ENCODE measurements at regions not wholly inside any gene's neighbourhood (a gene's known extent, or its start where the extent isn't known, plus 50 kb on each side); places are given as distances from the start of the nearest gene placed in this dataset.

DNA sequence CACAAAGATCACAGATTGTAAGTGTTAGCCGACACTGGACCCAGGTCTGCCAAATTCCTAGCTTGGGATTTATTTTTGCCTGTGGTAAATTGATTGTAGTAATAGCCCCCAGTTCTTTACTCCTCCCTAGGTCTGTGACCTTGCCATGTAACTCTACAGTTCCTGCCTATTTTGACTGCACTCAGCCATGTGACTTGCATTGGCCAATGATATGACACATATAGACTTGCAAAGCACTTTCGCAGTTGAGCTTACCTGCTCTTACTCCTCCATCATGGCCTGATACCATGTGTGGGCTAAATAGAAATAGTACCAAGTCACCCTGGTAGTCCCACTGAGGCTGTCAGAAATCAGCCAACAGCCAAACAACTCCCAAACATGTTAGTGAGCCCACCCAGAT lies 240.3 kb downstream of the DUSP6 start:
- no peak for DNase-seq (ENCODE audit: low read depth in 2 of 2, low spot score in 1 of 2)

- DNase-seq (ENCODE audit: low read depth in 2 of 2, low spot score in 1 of 2): no peak
Observed at GRCh38 chr12:89108265-89108664, 244.0 kb downstream of the DUSP6 start.

DNA sequence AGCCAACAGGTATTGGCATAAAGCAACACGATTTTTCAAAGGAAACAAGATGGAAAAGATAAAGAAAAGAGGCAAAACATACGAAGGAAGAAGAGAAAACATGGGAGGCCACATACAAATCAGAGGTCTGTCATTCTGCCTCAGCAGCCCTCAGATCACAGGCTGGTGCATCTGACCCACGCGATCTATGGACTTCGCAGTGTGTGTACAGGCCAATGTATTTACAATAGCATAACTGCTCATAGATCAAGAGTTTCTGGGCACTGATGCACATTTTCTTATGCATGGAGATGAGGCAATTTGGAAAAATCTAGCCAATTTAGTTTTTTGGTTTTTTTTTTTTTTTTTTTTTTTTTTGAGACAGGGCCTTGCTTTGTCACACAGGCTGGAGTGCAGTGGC lies 245.4 kb downstream of the DUSP6 start:
- no peak for DNase-seq (ENCODE audit: low read depth in 2 of 2, low spot score in 1 of 2)

GRCh38 chr12:89105243-89105642 lies 247.1 kb downstream of the DUSP6 start:
- DNase-seq (ENCODE audit: low read depth in 2 of 2, low spot score in 1 of 2): no peak

GRCh38 chr12:89103831-89104230 lies 248.5 kb downstream of the DUSP6 start:
- DNase-seq (ENCODE audit: low read depth in 2 of 2, low spot score in 1 of 2): no peak

DNA sequence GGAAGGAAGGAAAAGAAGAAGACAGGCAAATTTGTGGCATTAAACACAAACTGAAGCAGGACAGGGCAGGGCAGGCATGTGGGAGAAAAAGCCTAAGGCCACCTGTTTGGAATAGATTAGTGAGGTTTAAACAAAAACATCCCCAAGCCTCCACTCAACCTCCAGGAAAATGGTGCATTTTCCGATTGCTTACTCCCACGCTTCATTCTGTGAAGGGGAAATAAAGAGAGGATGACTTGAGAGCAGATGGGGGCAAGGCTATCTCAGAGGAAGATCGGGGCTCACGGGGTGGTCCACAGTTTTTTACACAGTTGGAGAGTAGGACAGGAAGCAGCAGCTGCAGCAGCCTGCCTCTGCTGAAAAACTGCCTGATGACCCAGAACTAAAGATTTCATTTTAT lies 250.9 kb downstream of the DUSP6 start:
- DNase-seq (ENCODE audit: low read depth in 2 of 2, low spot score in 1 of 2): no peak

DNA sequence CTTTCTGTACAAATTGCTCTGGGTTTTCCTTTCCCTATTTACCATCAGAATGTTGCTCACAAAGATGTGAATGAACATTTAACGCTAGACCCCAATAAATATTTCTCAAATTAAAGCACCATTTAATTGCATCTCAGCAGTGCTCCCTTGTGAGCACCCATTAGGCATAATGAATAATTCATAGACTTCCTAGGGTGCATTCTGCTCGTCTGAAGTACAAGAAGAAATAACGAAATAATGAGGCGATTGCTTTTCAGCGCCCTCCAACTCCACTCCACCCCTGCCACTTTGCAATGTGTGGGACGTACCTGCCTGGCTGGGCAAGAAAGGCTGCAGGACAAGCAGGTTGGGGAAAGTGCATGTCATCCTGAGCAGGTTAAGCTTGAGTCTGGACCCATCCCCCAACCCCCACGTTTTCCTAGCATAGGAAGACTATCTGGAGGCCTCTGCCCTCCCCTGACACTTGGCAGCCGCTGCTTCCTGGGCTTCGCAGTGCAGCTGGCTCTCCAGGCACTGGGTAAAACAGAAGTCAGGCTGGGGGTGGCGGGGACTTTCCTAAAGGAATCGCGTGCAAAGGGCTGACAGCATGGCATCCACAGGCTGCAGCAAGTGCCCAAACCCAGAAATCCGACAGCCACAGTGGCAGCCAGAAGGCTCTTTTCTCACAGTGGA lies 253.7 kb downstream of the DUSP6 start:
- no peak for DNase-seq (ENCODE audit: low read depth in 2 of 2, low spot score in 1 of 2)

- no peak for DNase-seq (ENCODE audit: low read depth in 2 of 2, low spot score in 1 of 2)
Observed at GRCh38 chr12:89092297-89092696, 260.0 kb downstream of the DUSP6 start.

DNA sequence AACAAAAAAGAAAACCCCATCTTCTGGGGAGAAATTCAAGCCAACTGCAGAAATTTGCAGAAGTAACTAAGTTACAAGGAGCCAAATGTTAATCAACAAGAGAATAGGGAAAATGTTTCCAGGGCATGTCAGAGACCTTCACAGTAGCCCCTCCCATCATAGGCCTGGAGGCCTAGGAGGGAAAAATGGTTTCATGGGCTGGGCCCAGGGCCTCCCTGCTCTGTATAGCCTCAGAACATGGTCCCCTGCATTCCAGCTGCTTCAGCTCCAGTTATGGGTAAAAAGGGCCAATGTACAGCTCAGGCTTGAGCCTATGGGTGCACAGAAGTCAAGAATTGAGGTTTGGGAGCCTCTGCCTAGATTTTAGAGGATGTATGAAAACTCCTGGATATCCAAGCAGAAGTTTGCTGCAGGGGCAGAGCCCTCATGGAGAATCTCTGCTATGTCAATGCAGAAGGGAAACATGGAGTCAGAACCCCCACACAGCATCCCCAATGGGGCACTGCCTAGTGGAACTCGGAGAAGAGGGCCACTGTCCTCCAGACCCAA lies 260.9 kb downstream of the DUSP6 start:
- DNase-seq (ENCODE audit: low read depth in 2 of 2, low spot score in 1 of 2): no peak

DNA sequence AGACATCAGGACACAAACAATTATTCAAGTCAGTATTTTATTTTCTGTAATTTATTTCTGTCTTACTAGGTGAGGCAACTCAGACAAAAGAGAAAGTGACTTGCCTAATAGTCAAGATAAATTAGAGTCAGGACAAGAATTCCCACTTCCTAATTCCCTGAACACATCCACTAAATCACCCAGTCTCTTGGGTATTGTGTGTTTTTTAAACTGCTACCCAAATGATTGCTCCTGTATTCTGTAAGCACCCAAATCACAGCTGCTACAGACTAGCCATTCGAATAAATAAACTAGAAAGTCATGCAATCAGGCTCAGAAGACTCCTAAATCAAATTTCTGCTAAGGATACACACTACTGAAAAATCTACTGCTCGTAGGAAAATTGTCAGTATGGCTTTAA lies 263.0 kb downstream of the DUSP6 start:
- DNase-seq (ENCODE audit: low read depth in 2 of 2, low spot score in 1 of 2): no peak

DNA sequence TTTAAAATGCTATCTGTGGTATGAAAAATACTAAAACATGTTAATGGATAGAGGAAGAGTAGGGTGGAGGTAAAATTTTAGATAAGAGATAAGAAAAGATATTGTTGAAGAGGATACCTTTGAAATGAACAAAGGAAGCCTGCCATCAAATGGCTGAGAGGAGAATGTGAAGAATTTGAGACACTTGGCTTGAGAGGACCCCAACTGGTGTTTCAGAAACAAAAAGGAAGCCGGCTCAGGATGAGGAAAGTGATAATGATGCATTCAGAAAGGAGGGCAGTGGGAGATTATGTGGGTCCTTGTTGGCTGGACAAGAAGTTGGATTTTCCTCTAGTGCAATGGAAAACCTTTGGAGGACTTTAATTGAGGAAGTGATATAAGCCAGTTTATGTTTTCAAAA lies 264.4 kb downstream of the DUSP6 start:
- no peak for DNase-seq (ENCODE audit: low read depth in 2 of 2, low spot score in 1 of 2)

DNA sequence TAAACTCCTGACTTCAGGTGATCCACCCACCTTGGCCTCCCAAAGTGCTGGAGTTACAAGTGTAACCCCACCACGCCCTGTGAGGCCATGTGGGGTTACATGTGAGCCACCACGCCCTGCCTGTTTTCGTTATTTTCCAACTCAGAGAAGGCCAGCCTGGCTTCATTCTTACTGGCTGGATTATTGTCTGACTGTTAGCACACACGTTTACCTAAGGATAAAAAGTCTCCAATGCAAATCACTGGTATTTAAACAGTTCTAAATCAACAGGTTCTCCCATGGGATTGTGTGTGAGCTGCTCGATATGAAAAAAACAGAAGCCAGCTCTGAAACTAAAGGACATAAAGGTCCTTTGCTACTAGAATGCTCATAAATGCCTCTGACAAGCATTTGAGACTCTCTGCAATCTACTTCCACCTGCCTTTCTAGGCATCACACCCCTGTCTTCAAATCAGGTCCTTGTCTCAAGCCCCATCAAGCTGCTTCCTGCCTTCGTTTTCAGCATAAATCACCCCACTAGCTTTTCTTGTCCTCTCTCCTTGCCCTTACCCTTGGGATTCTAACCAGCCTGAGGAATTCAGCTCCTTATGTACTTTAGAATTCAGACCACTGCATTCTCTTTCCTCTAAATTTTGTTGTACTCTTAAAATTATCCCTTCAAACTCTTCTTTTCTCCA lies 265.0 kb downstream of the DUSP6 start:
- DNase-seq (ENCODE audit: low read depth in 2 of 2, low spot score in 1 of 2): no peak

DNA sequence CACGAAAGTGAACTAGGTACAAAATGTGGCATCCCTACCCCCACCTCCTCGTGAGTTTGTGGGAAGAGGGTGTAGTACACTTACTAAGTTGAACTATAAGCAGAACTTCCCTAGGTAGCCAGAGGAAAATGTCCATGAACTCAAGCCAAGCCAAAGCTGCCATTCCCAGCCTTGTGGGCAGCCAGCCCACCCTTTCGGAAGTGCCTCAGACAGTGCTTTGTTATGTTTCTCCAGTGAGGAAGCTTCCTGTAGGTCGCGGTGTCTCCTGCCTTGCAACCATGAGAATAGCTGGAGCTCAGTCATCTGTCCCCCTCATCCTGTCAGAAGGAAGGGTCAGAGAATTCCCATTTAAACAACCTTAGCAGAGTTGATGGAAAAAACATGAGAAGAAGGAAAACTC lies 266.9 kb downstream of the DUSP6 start:
- DNase-seq (ENCODE audit: low read depth in 2 of 2, low spot score in 1 of 2): no peak

DNA sequence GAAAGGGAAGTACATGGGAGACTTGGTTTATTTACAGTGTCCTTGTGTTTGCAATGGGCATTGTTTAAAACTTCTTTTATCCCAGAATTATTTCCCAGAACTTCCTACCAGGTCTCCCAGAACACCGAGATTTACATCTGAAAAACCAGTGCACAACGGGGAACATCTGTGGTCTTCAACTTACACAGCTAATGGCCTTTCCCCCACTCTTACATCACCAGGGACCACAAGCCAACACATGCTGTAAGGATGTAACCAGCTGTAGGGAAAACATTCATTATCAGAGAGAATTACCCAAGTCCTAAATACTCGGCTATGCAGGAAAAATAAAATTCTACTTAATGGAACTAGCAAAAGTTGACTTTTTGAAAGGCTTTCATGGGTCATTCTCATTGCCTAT lies 267.6 kb downstream of the DUSP6 start:
- DNase-seq (ENCODE audit: low read depth in 2 of 2, low spot score in 1 of 2): no peak

GRCh38 chr12:89083491-89083890 lies 268.8 kb downstream of the DUSP6 start:
- no peak for DNase-seq (ENCODE audit: low read depth in 2 of 2, low spot score in 1 of 2)

- no peak for DNase-seq (ENCODE audit: low read depth in 2 of 2, low spot score in 1 of 2)
Observed at GRCh38 chr12:89082370-89082753, 269.9 kb downstream of the DUSP6 start.

DNA sequence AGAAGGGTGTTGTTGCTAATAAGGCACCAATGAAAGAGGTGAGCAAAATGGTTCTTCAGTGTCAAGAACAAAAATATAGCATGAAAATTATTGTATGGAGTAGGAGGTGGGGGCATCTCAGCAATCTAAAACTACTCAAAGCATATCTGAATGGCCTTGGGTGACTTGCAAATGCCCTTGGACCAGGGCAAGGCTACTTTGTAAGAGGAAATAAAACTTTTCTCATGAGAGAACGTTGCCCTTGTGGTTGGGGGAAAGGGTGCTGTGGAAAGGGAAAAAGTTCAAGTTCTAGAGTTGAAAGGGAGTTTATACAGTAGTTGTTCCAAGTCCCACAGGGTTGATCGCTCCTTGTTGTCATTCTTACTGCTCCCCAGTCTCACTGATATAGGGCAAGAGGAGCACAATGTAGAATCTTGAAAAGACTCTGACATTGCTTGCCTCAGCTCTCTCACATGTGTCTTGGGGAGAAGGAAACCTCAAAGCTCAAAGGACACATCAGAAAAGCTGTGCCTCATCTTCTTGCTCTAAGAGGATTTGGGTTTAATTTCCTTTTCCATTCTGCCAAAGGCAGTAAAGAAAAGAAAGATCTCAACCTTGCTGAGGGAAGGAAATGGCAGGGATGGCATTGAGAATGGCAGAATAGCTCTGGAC lies 270.5 kb downstream of the DUSP6 start:
- no peak for DNase-seq (ENCODE audit: low read depth in 2 of 2, low spot score in 1 of 2)

GRCh38 chr12:89080793-89081465 lies 271.4 kb downstream of the DUSP6 start:
- DNase-seq (ENCODE audit: low read depth in 2 of 2, low spot score in 1 of 2): no peak

DNA sequence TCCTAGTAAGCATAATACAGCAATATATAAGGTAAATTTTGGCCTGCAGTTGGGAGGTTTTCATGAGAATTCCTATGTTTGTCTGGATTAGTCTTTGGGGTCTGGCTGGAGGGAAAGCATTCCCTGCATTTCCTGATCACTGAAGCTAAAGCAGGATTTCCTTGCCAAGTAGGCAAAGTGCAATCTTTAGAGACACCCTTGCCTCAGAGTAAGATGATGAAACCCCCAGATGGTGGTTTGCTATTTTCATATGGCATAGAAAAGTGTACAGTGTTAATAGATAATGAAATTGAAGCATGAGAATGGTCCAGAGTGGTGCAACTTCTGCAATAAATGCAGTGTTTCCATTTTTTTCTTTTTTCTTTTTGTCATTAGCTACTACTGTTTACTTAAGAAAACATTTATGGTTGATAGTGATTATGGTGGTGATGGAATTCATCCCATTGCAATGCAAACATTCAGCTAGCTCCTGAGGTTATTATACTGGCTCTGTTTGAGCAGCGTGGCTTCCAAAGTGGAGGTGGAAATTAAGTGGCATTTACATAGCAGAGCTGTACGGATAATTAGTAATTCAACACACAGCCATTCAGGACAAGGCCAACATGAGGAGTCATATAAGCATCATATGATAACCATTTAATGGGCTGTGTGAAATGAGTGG lies 276.3 kb downstream of the DUSP6 start:
- no peak for DNase-seq (ENCODE audit: low read depth in 2 of 2, low spot score in 1 of 2)

DNA sequence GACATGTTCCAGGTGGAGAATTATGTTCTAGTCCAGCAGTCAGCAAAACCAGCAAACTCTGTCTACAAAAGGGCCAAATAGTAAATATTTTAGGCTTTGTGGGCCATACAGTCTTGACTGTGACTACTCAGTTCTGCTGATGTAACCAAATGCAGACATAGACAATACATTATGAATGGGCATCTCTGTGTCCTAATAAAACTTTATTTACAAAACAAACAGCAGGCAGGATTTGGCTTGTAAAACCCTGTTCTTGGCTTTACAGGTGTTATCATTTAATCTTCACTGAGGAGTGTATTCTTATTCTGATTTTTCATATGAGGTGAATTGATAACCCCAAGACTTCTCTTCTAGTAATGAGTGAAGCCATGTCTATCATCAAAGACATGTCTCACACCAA lies 278.6 kb downstream of the DUSP6 start:
- DNase-seq (ENCODE audit: low read depth in 2 of 2, low spot score in 1 of 2): no peak

- no peak for DNase-seq (ENCODE audit: low read depth in 2 of 2, low spot score in 1 of 2)
Observed at GRCh38 chr12:89073027-89073398, 279.3 kb downstream of the DUSP6 start.
